ENCODE measurements at regions not wholly inside any gene's neighbourhood (a gene's known extent, or its start where the extent isn't known, plus 50 kb on each side); places are given as distances from the start of the nearest gene placed in this dataset.
"Not testable (repeated sequence)": the region's sequence is repeated elsewhere in the genome, so short reads cannot be mapped to it uniquely, and the experiment has no call there.

DNA sequence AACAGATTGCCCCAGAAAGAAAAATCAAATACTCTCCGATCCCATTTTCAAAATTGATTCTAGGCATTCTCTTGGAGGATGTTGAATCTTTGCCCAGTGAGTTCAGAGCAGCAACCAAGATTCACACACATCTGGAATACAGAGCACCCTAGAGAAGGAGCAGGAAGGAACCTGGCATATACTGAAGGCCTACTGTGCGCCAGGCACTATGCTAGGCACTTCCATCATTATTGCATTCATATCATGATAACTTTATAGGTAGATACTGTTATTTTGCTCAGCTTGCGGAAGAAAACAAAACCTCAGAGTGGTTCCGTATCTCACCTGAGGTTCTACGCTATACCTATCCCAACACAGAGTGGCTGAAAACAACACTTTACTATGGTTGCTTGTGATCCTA, 160.3 kb upstream of the SERTAD2 start:
- Histone ChIP-seq H3K4me3 (ENCODE audit: extremely low read depth, insufficient read depth, low read length, poor library complexity, severe bottlenecking) (no peak overlapping the region), H3K27ac (ENCODE audit: low read depth, low read length, severe bottlenecking) (no peak overlapping the region), H3K4me1 (ENCODE audit: control insufficient read depth, insufficient read depth, low read length, poor library complexity, severe bottlenecking) (no peaks in the 10 kb centered on the region), H3K36me3 (ENCODE audit: control insufficient read depth, insufficient read depth, low read length) (no peaks in the 10 kb centered on the region), H3K9me3 (ENCODE audit: control insufficient read depth, low read length) (peaks cover 3% of the 10 kb centered on the region)
- WGBS, 2 experiments (ENCODE audit: insufficient coverage in 2 of 2) = 100% methylated on average over 3 of the region's 5 CpGs

- H3K4me1 ChIP-seq (ENCODE audit: control insufficient read depth, insufficient read depth, low read length, poor library complexity, severe bottlenecking); H3K36me3 ChIP-seq (ENCODE audit: control insufficient read depth, insufficient read depth, low read length); H3K27ac ChIP-seq (ENCODE audit: low read depth, low read length, severe bottlenecking); H3K4me3 ChIP-seq (ENCODE audit: extremely low read depth, insufficient read depth, low read length, poor library complexity, severe bottlenecking); H3K9me3 ChIP-seq (ENCODE audit: control insufficient read depth, low read length): not testable (repeated sequence)
- 83 to 96% methylated on average over 6 to 7 of the region's 8 CpGs for WGBS, 2 experiments (ENCODE audit: insufficient coverage in 2 of 2)
Observed at GRCh38 chr2:64816526-64816925, 162.8 kb upstream of the SERTAD2 start.

GRCh38 chr2:64817453-64817852, 163.7 kb upstream of the SERTAD2 start:
- Histone ChIP-seq H3K4me1 (ENCODE audit: control insufficient read depth, insufficient read depth, low read length, poor library complexity, severe bottlenecking) (no peaks in the 10 kb centered on the region), H3K9me3 (ENCODE audit: control insufficient read depth, low read length) (no peaks in the 10 kb centered on the region), H3K27ac (ENCODE audit: low read depth, low read length, severe bottlenecking) (no peak overlapping the region), H3K36me3 (ENCODE audit: control insufficient read depth, insufficient read depth, low read length) (no peaks in the 10 kb centered on the region), H3K4me3 (ENCODE audit: extremely low read depth, insufficient read depth, low read length, poor library complexity, severe bottlenecking) (no peak overlapping the region)
- WGBS, 2 experiments (ENCODE audit: insufficient coverage in 2 of 2) = 83% methylated on average over 1 of the region's 4 CpGs; no CpG with 5 or more reads in 1 of the 2 experiments

DNA sequence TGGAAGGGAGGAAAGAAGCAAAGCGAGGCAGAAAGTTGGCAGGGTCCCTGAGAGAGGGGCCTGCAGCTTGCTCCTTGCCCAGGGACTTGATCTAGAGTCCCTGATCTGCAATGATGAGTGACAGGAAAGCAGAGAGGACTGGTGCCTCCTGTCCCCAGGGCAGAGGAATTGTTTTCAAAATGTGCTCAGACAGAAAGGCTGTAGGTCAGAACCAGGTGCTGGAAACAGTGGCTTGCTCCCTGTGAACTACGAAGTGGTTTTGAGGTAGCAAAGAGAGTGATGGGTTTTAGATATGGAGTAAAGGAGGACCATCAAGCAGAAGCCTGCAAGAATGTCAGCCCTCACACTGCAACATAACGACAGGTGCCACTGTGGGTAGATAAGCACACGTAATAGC, 164.9 kb upstream of the SERTAD2 start:
- Histone ChIP-seq H3K4me1 (ENCODE audit: control insufficient read depth, insufficient read depth, low read length, poor library complexity, severe bottlenecking) (no peaks in the 10 kb centered on the region), H3K9me3 (ENCODE audit: control insufficient read depth, low read length) (no peaks in the 10 kb centered on the region), H3K27ac (ENCODE audit: low read depth, low read length, severe bottlenecking) (no peak overlapping the region), H3K36me3 (ENCODE audit: control insufficient read depth, insufficient read depth, low read length) (no peaks in the 10 kb centered on the region), H3K4me3 (ENCODE audit: extremely low read depth, insufficient read depth, low read length, poor library complexity, severe bottlenecking) (no peak overlapping the region)
- WGBS, 2 experiments (ENCODE audit: insufficient coverage in 2 of 2) = 50 to 62% methylated on average over 2 to 3 of the region's 4 CpGs

- 100% methylated on average over 1 to 2 of the region's 2 CpGs for WGBS, 2 experiments (ENCODE audit: insufficient coverage in 2 of 2)
- H3K4me1 ChIP-seq (ENCODE audit: control insufficient read depth, insufficient read depth, low read length, poor library complexity, severe bottlenecking) = no peaks in the 10 kb centered on the region
- no peaks in the 10 kb centered on the region for H3K36me3 ChIP-seq (ENCODE audit: control insufficient read depth, insufficient read depth, low read length)
- H3K27ac ChIP-seq (ENCODE audit: low read depth, low read length, severe bottlenecking) = no peak overlapping the region
- H3K4me3 ChIP-seq (ENCODE audit: extremely low read depth, insufficient read depth, low read length, poor library complexity, severe bottlenecking) = no peak overlapping the region
- no peaks in the 10 kb centered on the region for H3K9me3 ChIP-seq (ENCODE audit: control insufficient read depth, low read length)
Observed at GRCh38 chr2:64819361-64819760, 165.6 kb upstream of the SERTAD2 start.

- no peak overlapping the region for H3K27ac ChIP-seq (ENCODE audit: low read depth, low read length, severe bottlenecking)
- WGBS, 2 experiments (ENCODE audit: insufficient coverage in 2 of 2) = 96 to 98% methylated on average over 5 of the region's 11 CpGs
- no peak overlapping the region for H3K4me3 ChIP-seq (ENCODE audit: extremely low read depth, insufficient read depth, low read length, poor library complexity, severe bottlenecking)
- H3K36me3 ChIP-seq (ENCODE audit: control insufficient read depth, insufficient read depth, low read length) = no peaks in the 10 kb centered on the region
- H3K4me1 ChIP-seq (ENCODE audit: control insufficient read depth, insufficient read depth, low read length, poor library complexity, severe bottlenecking) = no peaks in the 10 kb centered on the region
- H3K9me3 ChIP-seq (ENCODE audit: control insufficient read depth, low read length) = no peaks in the 10 kb centered on the region
Observed at GRCh38 chr2:64819774-64820688, 166.3 kb upstream of the SERTAD2 start.

DNA sequence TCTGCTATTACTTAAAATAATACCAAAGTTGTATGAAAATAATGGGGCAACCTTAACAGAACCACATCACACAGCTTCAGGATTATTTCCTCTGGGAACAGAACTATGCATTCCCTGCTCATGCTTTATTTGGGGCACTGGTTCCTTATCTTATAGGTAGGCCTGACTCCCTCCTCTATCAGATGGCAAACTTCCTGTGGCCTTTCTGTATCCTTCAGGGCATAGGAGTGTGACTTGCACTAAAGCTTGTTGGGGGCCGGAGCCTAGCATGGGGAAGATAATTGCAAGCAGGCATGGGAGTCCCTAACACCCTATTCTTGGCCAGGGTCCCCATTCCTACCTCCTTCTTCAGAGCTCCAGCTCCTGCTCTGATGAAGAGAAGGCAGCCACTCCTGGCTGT, 167.2 kb upstream of the SERTAD2 start:
- Histone ChIP-seq H3K4me1 (ENCODE audit: control insufficient read depth, insufficient read depth, low read length, poor library complexity, severe bottlenecking) (no peaks in the 10 kb centered on the region), H3K36me3 (ENCODE audit: control insufficient read depth, insufficient read depth, low read length) (no peaks in the 10 kb centered on the region), H3K27ac (ENCODE audit: low read depth, low read length, severe bottlenecking) (no peak overlapping the region), H3K4me3 (ENCODE audit: extremely low read depth, insufficient read depth, low read length, poor library complexity, severe bottlenecking) (no peak overlapping the region), H3K9me3 (ENCODE audit: control insufficient read depth, low read length) (no peaks in the 10 kb centered on the region)
- no CpG with 5 or more reads among the region's 1 CpG for WGBS, 2 experiments (ENCODE audit: insufficient coverage in 2 of 2)

DNA sequence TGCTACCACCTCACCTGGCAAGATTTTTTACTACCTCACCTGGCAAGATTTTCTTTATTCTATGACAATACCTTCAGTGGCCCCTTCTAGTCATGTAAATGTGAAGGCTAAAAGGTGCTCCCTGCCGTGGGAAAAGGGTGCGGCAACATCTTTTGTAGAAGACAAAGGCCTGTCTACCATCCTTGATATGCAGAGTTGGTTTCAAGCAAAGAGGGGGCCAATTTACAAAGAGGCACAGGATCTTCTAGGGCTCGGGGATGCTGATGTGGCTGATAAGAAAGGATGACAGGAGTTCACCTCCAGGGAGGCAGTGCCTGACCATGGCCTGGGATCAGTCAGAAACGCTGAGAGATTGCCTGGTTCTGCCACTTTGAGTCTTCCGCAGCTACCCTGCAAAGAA, 165.4 kb upstream of the SLC1A4 start:
- Histone ChIP-seq H3K27ac (ENCODE audit: low read depth, low read length, severe bottlenecking) (no peak overlapping the region), H3K36me3 (ENCODE audit: control insufficient read depth, insufficient read depth, low read length) (no peaks in the 10 kb centered on the region), H3K4me1 (ENCODE audit: control insufficient read depth, insufficient read depth, low read length, poor library complexity, severe bottlenecking) (no peaks in the 10 kb centered on the region), H3K9me3 (ENCODE audit: control insufficient read depth, low read length) (no peaks in the 10 kb centered on the region), H3K4me3 (ENCODE audit: extremely low read depth, insufficient read depth, low read length, poor library complexity, severe bottlenecking) (no peak overlapping the region)
- WGBS, 2 experiments (ENCODE audit: insufficient coverage in 2 of 2) = 38 to 43% methylated on average over 5 of the region's 5 CpGs

- H3K27ac ChIP-seq (ENCODE audit: low read depth, low read length, severe bottlenecking) = no peak overlapping the region
- no peak overlapping the region for H3K4me3 ChIP-seq (ENCODE audit: extremely low read depth, insufficient read depth, low read length, poor library complexity, severe bottlenecking)
- no peaks in the 10 kb centered on the region for H3K9me3 ChIP-seq (ENCODE audit: control insufficient read depth, low read length)
- H3K4me1 ChIP-seq (ENCODE audit: control insufficient read depth, insufficient read depth, low read length, poor library complexity, severe bottlenecking) = no peaks in the 10 kb centered on the region
- 86% methylated on average over 1 of the region's 4 CpGs; no CpG with 5 or more reads in 1 of the 2 experiments for WGBS, 2 experiments (ENCODE audit: insufficient coverage in 2 of 2)
- H3K36me3 ChIP-seq (ENCODE audit: control insufficient read depth, insufficient read depth, low read length) = no peaks in the 10 kb centered on the region
Observed at GRCh38 chr2:64825831-64826491, 163.2 kb upstream of the SLC1A4 start.

DNA sequence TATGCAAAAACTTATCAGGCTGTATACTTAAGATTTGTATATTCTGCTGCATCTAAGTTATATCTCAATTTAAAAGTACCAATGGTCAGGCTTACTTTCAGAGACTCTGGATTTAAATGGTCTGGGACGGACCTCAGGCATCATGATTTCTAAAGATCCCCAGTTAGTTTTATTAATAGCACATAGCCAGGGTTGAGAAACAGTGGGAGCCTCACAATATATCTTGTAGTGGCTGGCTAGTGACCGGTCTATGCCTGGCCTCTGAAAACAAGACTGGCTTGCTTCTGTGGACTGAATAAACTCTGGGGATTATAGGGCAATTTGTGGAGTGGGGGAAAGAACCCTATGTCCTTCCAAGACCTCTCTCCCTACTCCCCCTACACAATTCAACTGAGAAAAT, 162.5 kb upstream of the SLC1A4 start:
- H3K4me3 ChIP-seq (ENCODE audit: extremely low read depth, insufficient read depth, low read length, poor library complexity, severe bottlenecking) = no peak overlapping the region
- 85% methylated on average over 2 of the region's 2 CpGs; no CpG with 5 or more reads in 1 of the 2 experiments for WGBS, 2 experiments (ENCODE audit: insufficient coverage in 2 of 2)
- H3K4me1 ChIP-seq (ENCODE audit: control insufficient read depth, insufficient read depth, low read length, poor library complexity, severe bottlenecking) = no peaks in the 10 kb centered on the region
- no peaks in the 10 kb centered on the region for H3K36me3 ChIP-seq (ENCODE audit: control insufficient read depth, insufficient read depth, low read length)
- no peak overlapping the region for H3K27ac ChIP-seq (ENCODE audit: low read depth, low read length, severe bottlenecking)
- H3K9me3 ChIP-seq (ENCODE audit: control insufficient read depth, low read length) = no peaks in the 10 kb centered on the region

DNA sequence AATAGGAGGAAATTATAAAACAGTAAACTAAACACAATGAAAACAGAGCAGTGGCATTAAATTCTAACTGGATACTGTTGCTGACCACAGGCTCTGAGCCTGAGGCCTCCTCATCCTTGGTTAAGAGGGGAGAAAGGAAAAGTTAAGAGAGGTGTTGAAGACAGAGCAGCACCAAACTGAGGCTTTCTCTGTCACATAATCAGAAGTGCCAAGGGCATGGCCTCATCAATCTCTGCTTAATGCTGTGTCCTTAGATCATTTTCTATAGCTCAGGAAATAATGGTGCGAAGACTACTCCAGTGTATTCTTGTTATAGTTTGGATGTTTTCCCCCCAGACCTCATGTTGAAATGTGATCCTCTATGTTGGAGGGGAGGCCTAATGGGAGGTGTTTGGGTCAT, 160.9 kb upstream of the SLC1A4 start:
- Histone ChIP-seq H3K27ac (ENCODE audit: low read depth, low read length, severe bottlenecking) (no peak overlapping the region), H3K4me3 (ENCODE audit: extremely low read depth, insufficient read depth, low read length, poor library complexity, severe bottlenecking) (no peak overlapping the region), H3K4me1 (ENCODE audit: control insufficient read depth, insufficient read depth, low read length, poor library complexity, severe bottlenecking) (no peaks in the 10 kb centered on the region), H3K36me3 (ENCODE audit: control insufficient read depth, insufficient read depth, low read length) (no peaks in the 10 kb centered on the region), H3K9me3 (ENCODE audit: control insufficient read depth, low read length) (no peaks in the 10 kb centered on the region)
- no CpG with 5 or more reads among the region's 1 CpG for WGBS, 2 experiments (ENCODE audit: insufficient coverage in 2 of 2)

All from mesodermal cell (in vitro differentiated cells).